ENCODE measurements at regions not wholly inside any gene's neighbourhood (a gene's known extent, or its start where the extent isn't known, plus 50 kb on each side); places are given as distances from the start of the nearest gene placed in this dataset.

- Histone ChIP-seq H3K79me2 (no peaks in the 10 kb centered on the region), H2AFZ (no peak overlapping the region), H3K9me3 (ENCODE audit: control insufficient read depth, low read length) (no peaks in the 10 kb centered on the region), H3K4me1 (no peaks in the 10 kb centered on the region), H3K4me3 (ENCODE audit: low read depth, low read length) (no peak overlapping the region), H3K9ac (no peak overlapping the region), H3K27ac (no peak overlapping the region), H3K4me2 (ENCODE audit: low read length) (no peak overlapping the region), H3K27me3 (ENCODE audit: control insufficient read depth, insufficient read depth, low read length) (no peaks in the 10 kb centered on the region), H3K36me3 (ENCODE audit: control insufficient read depth, insufficient read depth, low read length) (no peaks in the 10 kb centered on the region)
- TF ChIP-seq CTCF (IDR thresholded peaks at IDR 0.05) = no peak
Observed at GRCh38 chr13:86080340-86080995, 281.2 kb upstream of the SLITRK6 start.

GRCh38 chr13:86066611-86067365 is 267.6 kb upstream of the SLITRK6 start:
- no peaks in the 10 kb centered on the region for H3K4me1 ChIP-seq
- TF ChIP-seq CTCF (IDR thresholded peaks at IDR 0.05) = no peak
- H3K9me3 ChIP-seq (ENCODE audit: control insufficient read depth, low read length) = no peaks in the 10 kb centered on the region
- no peaks in the 10 kb centered on the region for H3K36me3 ChIP-seq (ENCODE audit: control insufficient read depth, insufficient read depth, low read length)
- H3K79me2 ChIP-seq = no peaks in the 10 kb centered on the region
- H3K4me2 ChIP-seq (ENCODE audit: low read length) = no peak overlapping the region
- H3K27ac ChIP-seq = no peak overlapping the region
- H2AFZ ChIP-seq = no peak overlapping the region
- H3K4me3 ChIP-seq (ENCODE audit: low read depth, low read length) = no peak overlapping the region
- H3K9ac ChIP-seq = no peak overlapping the region
- no peaks in the 10 kb centered on the region for H3K27me3 ChIP-seq (ENCODE audit: control insufficient read depth, insufficient read depth, low read length)

- Histone ChIP-seq H3K36me3 (ENCODE audit: control insufficient read depth, insufficient read depth, low read length) (no peaks in the 10 kb centered on the region), H3K4me3 (ENCODE audit: low read depth, low read length) (no peak overlapping the region), H3K4me1 (no peaks in the 10 kb centered on the region), H3K9me3 (ENCODE audit: control insufficient read depth, low read length) (no peaks in the 10 kb centered on the region), H3K79me2 (no peaks in the 10 kb centered on the region), H3K27ac (no peak overlapping the region), H3K27me3 (ENCODE audit: control insufficient read depth, insufficient read depth, low read length) (no peaks in the 10 kb centered on the region), H2AFZ (no peak overlapping the region), H3K9ac (no peak overlapping the region), H3K4me2 (ENCODE audit: low read length) (no peak overlapping the region)
- no peak for TF ChIP-seq CTCF (IDR thresholded peaks at IDR 0.05)
Observed at GRCh38 chr13:86052141-86052540, 252.9 kb upstream of the SLITRK6 start.

GRCh38 chr13:86051134-86052103 is 252.2 kb upstream of the SLITRK6 start:
- no peaks in the 10 kb centered on the region for H3K79me2 ChIP-seq
- H3K27me3 ChIP-seq (ENCODE audit: control insufficient read depth, insufficient read depth, low read length) = no peaks in the 10 kb centered on the region
- TF ChIP-seq CTCF (IDR thresholded peaks at IDR 0.05) = no peak
- H3K9me3 ChIP-seq (ENCODE audit: control insufficient read depth, low read length) = no peaks in the 10 kb centered on the region
- no peak overlapping the region for H3K4me2 ChIP-seq (ENCODE audit: low read length)
- H3K9ac ChIP-seq = no peak overlapping the region
- H3K4me1 ChIP-seq = no peaks in the 10 kb centered on the region
- no peak overlapping the region for H3K4me3 ChIP-seq (ENCODE audit: low read depth, low read length)
- no peak overlapping the region for H3K27ac ChIP-seq
- H2AFZ ChIP-seq = no peak overlapping the region
- H3K36me3 ChIP-seq (ENCODE audit: control insufficient read depth, insufficient read depth, low read length) = no peaks in the 10 kb centered on the region
